ENCODE measurements at regions not wholly inside any gene's neighbourhood (a gene's known extent, or its start where the extent isn't known, plus 50 kb on each side); places are given as distances from the start of the nearest gene placed in this dataset.

DNA sequence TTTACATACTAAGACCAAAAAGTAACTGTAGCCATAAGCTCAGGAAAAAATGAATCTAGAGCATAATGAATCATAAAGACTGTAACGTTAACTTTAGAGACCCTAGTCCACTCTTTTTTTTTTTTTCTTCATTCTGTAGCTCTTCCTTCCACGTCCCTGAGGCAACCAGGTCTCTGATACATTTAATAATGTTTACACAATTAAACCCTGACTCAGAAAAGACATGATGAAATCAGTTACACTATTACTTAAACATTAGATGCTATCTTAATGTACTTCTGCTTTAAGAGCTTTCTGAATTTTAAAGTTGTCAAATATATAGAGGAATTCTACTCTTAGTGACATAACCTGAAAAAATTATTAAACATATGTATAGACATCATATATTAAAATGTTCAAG is 1121.5 kb upstream of the DDX18 start:
- TF ChIP-seq, protein P1, sequence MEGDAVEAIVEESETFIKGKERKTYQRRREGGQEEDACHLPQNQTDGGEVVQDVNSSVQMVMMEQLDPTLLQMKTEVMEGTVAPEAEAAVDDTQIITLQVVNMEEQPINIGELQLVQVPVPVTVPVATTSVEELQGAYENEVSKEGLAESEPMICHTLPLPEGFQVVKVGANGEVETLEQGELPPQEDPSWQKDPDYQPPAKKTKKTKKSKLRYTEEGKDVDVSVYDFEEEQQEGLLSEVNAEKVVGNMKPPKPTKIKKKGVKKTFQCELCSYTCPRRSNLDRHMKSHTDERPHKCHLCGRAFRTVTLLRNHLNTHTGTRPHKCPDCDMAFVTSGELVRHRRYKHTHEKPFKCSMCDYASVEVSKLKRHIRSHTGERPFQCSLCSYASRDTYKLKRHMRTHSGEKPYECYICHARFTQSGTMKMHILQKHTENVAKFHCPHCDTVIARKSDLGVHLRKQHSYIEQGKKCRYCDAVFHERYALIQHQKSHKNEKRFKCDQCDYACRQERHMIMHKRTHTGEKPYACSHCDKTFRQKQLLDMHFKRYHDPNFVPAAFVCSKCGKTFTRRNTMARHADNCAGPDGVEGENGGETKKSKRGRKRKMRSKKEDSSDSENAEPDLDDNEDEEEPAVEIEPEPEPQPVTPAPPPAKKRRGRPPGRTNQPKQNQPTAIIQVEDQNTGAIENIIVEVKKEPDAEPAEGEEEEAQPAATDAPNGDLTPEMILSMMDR (conservative IDR thresholded peaks at IDR 0.05; ENCODE audit: low read depth, low read length), result no peak
- no peak for DNase-seq (ENCODE audit: low read depth)
- no peak overlapping the region for H3K4me3 ChIP-seq (ENCODE audit: low read length)

DNA sequence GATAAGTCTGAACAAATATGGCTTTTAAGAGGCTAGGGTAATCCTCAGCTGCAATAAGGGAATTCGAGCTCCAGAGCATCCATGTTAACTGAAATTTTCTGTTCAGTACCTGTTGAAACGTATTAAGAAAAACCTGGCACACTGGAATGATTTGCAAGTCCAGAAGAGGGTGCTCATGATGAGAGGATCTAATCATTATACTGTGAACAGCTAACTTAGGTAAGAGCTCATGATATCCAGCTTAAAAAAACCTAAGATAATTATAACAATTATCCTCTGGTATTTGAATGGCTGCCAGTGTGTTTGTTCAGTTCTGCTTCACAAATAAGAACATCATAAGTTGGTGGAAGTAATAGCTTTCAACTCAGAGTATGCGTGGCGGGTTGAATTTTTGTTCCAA is 1118.3 kb upstream of the DDX18 start:
- peak; percentile 62 for DNase-seq (ENCODE audit: low read depth)
- no peak overlapping the region for H3K4me3 ChIP-seq (ENCODE audit: low read length)
- TF ChIP-seq, protein P1 (conservative IDR thresholded peaks at IDR 0.05; ENCODE audit: low read depth, low read length), result peak; percentile 49

DNA sequence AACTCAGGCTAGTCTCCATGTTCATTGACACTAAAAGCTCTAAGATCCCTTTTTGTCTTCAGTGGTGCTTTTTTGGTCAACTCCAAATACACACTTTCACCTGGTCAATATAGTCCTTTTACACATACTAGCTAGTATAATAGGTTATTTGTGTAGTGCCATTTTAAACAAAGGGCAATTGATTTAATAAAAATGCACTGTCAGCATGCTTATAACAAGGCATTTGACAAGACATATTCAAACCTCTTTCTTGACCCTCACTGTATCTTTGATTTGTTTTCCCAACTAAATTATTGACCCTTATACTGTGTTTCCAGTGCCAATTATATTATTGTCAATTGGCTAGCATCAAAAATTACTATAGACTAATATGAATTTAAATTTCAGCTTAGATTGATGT is 1117.6 kb upstream of the DDX18 start:
- TF ChIP-seq, protein P1 (conservative IDR thresholded peaks at IDR 0.05; ENCODE audit: low read depth, low read length), result no peak
- DNase-seq (ENCODE audit: low read depth), result no peak
- H3K4me3 ChIP-seq (ENCODE audit: low read length), result no peak overlapping the region

DNA sequence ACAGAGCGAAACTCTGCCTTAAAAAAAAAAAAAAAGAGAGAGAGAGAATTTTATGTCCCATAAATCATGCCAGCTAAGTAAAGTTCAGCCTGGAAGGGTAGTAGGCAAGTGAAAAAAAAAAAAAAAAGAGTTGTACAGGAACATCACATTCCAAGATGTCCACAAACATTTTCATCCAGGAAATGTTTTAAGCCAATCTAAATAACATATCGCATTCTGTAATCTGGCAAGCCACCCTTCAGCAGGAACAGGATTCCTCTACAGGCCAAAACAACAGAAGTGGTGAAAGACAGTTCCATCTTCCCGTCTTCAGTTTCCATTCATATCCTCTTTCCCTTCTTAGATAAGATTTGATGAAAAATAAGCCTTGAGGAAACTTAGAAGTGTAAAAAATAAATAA is 1108.1 kb upstream of the DDX18 start:
- no peak overlapping the region for H3K4me3 ChIP-seq (ENCODE audit: low read length)
- no peak for DNase-seq (ENCODE audit: low read depth)
- TF ChIP-seq, protein P1 (conservative IDR thresholded peaks at IDR 0.05; ENCODE audit: low read depth, low read length), result no peak

DNA sequence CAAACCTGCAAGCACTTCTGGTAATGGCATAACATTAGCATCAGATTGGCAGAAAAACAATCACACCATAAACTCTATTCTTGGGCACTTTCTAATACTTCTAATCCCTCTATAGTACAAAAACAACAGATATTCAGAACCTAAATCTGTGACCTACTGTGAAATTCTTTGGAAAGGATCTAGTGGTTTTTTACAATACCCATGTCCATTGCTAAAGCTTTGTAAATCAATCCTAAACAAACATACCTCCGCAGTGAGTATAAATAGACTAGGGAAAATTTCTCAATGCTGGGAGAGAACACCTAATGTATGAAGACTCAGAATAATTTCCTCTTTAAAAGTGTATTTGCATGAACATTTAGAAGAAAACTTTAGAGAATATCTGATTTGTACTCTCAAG is 1098.5 kb upstream of the DDX18 start:
- no peak overlapping the region for H3K4me3 ChIP-seq (ENCODE audit: low read length)
- no peak for DNase-seq (ENCODE audit: low read depth)
- TF ChIP-seq, protein P1 (conservative IDR thresholded peaks at IDR 0.05; ENCODE audit: low read depth, low read length), result no peak

DNA sequence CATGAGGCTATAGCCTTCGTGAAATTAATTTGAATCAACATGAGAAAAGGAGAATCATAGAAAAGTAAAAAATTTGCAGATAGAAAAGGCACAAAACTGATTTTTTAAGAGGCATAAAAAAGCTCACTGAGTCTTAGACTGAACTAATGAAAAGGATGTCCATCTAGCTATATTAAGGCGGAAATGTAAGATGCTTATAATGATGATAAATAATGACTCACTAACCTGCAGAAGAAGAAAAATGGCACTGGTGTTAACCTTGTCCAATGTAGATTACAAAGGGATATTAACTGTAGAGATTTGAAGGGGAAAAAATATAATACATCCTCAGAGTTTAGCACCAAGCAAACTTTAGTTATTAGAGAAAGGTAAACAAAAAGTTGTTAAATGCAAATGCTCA is 1098.0 kb upstream of the DDX18 start:
- TF ChIP-seq, protein P1 (conservative IDR thresholded peaks at IDR 0.05; ENCODE audit: low read depth, low read length), result no peak
- no peak overlapping the region for H3K4me3 ChIP-seq (ENCODE audit: low read length)
- DNase-seq (ENCODE audit: low read depth), result no peak

DNA sequence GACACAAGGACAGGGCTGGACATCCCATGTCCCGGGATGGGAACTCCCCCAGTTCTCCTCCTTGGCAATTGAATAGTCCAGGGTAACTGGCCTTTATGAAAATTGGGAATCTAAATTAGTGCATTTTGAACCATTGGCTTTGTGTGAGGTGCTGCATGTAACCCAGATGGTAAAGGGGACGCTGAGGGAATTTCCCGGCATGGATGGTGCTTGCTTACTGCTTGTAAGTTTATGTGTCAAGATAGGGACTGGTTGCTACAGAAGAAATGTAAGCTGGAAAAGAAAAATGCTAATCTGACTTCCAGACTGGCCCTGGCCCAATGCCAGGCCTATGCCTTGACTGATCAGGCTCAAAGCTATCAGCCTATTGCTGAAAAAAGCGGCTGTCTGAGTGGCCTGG is 1096.7 kb upstream of the DDX18 start:
- no peak overlapping the region for H3K4me3 ChIP-seq (ENCODE audit: low read length)
- peak; percentile 64 for DNase-seq (ENCODE audit: low read depth)
- TF ChIP-seq, protein P1 (conservative IDR thresholded peaks at IDR 0.05; ENCODE audit: low read depth, low read length), result no peak

All from retinal pigment epithelial cell (primary cell).